C4-2B (cell line): ENCODE measurements at regions not wholly inside any gene's neighbourhood (a gene's known extent, or its start where the extent isn't known, plus 50 kb on each side); places are given as distances from the start of the nearest gene placed in this dataset.

ENCODE experiments used
- ZFX ChIP-seq: fragments of 450-650 bp; IDR thresholded peaks from 2 replicates; pipeline ENCODE4 v1.6.1; 2017
- TF ChIP-seq, protein P1 (sequence below): fragments of 450-650 bp; conservative IDR thresholded peaks from 2 replicates; pipeline ENCODE4 v1.5.1; 2017; ENCODE audit warnings: mild to moderate bottlenecking

DNA sequence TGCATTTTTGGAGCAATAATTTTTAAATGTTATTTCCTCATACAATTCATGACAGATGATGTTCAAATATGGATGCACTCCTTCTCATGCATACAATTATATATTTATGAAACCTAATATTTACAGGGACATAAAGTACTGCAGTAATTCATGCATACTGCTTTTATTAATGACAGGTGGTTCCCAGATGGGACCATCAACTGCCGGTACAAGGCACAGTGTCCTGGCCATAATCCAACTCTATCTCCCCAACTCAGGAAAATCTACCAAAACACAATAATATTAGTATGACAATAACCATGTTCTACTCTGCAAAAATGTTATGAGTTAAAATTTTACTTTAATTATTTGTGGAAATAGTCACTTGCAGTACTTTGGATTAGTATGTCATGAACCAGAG, 77.8 kb downstream of the VIP start:
- TF ChIP-seq, protein P1, sequence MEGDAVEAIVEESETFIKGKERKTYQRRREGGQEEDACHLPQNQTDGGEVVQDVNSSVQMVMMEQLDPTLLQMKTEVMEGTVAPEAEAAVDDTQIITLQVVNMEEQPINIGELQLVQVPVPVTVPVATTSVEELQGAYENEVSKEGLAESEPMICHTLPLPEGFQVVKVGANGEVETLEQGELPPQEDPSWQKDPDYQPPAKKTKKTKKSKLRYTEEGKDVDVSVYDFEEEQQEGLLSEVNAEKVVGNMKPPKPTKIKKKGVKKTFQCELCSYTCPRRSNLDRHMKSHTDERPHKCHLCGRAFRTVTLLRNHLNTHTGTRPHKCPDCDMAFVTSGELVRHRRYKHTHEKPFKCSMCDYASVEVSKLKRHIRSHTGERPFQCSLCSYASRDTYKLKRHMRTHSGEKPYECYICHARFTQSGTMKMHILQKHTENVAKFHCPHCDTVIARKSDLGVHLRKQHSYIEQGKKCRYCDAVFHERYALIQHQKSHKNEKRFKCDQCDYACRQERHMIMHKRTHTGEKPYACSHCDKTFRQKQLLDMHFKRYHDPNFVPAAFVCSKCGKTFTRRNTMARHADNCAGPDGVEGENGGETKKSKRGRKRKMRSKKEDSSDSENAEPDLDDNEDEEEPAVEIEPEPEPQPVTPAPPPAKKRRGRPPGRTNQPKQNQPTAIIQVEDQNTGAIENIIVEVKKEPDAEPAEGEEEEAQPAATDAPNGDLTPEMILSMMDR, result no peak
- no peak for TF ChIP-seq ZFX
